GM12874 (cell line): ENCODE measurements at regions not wholly inside any gene's neighbourhood (a gene's known extent, or its start where the extent isn't known, plus 50 kb on each side); places are given as distances from the start of the nearest gene placed in this dataset.

ENCODE experiments used
- CTCF ChIP-seq: IDR thresholded peaks from 2 replicates; pipeline ENCODE4 v1.5.1; 2011; ENCODE audit warnings: low read depth, mild to moderate bottlenecking, control low read depth, low read length, moderate library complexity; ENCODE audit not compliant: insufficient read depth

GRCh38 chr20:55213653-55214052 lies 738.3 kb downstream of the DOK5 start:
- TF ChIP-seq CTCF, result no peak

DNA sequence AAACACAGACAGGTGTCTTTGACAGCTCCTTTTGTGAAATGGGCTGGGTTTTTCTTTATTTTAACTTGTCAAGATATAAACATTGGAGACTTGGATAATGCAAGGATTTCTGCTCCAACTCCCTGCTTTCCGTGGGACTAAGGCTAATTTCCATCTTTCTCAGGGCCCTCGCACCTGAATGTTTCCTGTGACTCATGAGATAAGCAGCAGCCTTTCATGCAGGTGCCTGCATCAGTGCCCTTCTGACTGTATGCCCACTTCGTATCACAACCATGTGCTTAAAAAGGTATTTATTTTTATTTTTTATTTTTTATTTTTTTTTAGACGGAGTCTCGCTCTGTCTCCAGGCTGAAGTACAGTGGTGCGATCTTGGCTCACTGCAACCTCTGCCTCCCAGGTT lies 736.1 kb downstream of the DOK5 start:
- TF ChIP-seq CTCF, result no peak

GRCh38 chr20:55205665-55206064 lies 730.3 kb downstream of the DOK5 start:
- TF ChIP-seq CTCF, result no peak

DNA sequence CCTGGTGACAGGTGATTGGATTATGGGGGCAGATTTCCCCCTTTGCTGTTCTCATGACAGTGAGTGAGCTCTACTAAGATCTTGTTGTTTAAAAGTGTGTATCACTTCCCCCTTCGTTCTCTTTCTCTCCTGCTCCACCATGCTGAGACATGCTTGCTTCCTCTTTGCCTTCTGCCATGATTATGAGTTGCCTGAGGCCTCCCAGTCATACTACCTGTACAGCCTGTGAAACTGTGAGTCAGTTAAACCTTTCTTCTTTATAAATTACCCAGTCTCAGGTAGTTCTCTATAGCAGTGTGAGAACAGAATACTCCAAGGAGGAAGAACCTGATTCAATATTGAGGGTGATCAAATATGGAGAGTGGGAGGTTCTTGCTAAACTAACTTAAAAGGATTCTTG lies 724.9 kb downstream of the DOK5 start:
- no peak for TF ChIP-seq CTCF

DNA sequence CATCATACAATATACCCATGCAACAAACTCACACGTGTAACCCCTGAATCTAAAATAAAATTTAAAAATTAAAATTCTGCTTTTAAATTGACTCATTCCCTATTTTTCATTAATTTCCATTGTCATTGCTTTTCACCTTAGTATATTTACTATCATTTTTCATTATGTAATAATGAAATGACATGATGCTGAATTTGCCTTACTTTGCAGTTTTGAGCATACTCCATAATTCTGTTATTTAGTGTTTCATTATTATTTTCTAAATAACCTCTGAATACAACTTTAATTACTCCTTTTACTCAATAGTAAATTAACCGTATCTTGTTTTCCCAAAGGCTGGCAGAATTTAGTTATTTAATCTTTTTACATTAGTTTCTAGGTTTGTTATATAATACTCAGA lies 719.6 kb downstream of the DOK5 start:
- TF ChIP-seq CTCF, result no peak

DNA sequence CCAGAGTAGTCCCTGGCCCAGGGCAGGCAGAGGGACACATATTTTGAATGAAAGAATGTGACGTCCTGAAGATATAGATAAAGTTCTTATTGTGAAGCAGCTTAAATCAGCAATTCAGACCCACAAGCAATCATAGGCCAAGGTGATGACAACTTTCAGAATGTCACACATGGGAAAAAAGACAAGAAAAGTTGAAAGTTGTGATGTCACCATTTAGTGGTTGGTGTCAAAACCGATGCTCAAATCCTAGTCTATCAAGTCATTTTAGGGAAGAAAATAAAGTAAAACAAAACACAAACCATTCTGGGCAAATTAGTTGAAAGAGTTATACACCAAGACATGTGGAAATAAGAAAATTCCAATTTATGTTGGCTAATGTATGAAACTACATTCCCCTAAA lies 710.8 kb downstream of the DOK5 start:
- TF ChIP-seq CTCF, result no peak

GRCh38 chr20:55175081-55175480 lies 699.7 kb downstream of the DOK5 start:
- no peak for TF ChIP-seq CTCF

GRCh38 chr20:55174635-55175034 lies 699.2 kb downstream of the DOK5 start:
- TF ChIP-seq CTCF, result no peak
